ENCODE measurements at regions not wholly inside any gene's neighbourhood (a gene's known extent, or its start where the extent isn't known, plus 50 kb on each side); places are given as distances from the start of the nearest gene placed in this dataset.

GRCh38 chr15:47610736-47611135 lies 106.6 kb upstream of the SEMA6D start:
- TF ChIP-seq MYC (IDR thresholded peaks at IDR 0.05; ENCODE audit: low read depth, low read length) (no peak), CTCF (IDR thresholded peaks at IDR 0.05; ENCODE audit: low read depth, low read length) (no peak)
